ENCODE measurements at regions not wholly inside any gene's neighbourhood (a gene's known extent, or its start where the extent isn't known, plus 50 kb on each side); places are given as distances from the start of the nearest gene placed in this dataset.

GRCh38 chr9:38134611-38135237 lies 65.7 kb upstream of the SHB start:
- Histone ChIP-seq H3K27me3 (ENCODE audit: control insufficient read depth in 2 of 2, insufficient read depth in 1 of 2, low read length in 1 of 2) (peaks cover 0 to 5% of the 10 kb centered on the region in 2 donors), H3K27ac (ENCODE audit: low read depth in 1 of 2, low read length in 1 of 2) (no peak overlapping the region), H3K4me1 (ENCODE audit: control insufficient read depth in 2 of 2, insufficient read depth in 2 of 2, low read length in 2 of 2) (peaks cover 0 to 4% of the 10 kb centered on the region in 2 donors), H3K4me3 (ENCODE audit: low read length in 2 of 2) (no peak overlapping the region), H3K36me3 (ENCODE audit: control insufficient read depth in 2 of 2, insufficient read depth in 2 of 2, low read length in 1 of 2) (no peaks in the 10 kb centered on the region), H3K9me3 (ENCODE audit: control insufficient read depth in 2 of 2, insufficient read depth in 1 of 2, low read length in 1 of 2) (no peaks in the 10 kb centered on the region)
- 97% methylated on average over 6 of the region's 6 CpGs for WGBS
- DNase-seq (ENCODE audit: low read depth in 6 of 9, low spot score in 9 of 9) = no peak

GRCh38 chr9:38133595-38133994 lies 64.6 kb upstream of the SHB start:
- no peaks in the 10 kb centered on the region for H3K36me3 ChIP-seq (ENCODE audit: control insufficient read depth in 2 of 2, insufficient read depth in 2 of 2, low read length in 1 of 2)
- peaks cover 0 to 4% of the 10 kb centered on the region in 2 donors for H3K4me1 ChIP-seq (ENCODE audit: control insufficient read depth in 2 of 2, insufficient read depth in 2 of 2, low read length in 2 of 2)
- peaks cover 0 to 5% of the 10 kb centered on the region in 2 donors for H3K27me3 ChIP-seq (ENCODE audit: control insufficient read depth in 2 of 2, insufficient read depth in 1 of 2, low read length in 1 of 2)
- no peaks in the 10 kb centered on the region for H3K9me3 ChIP-seq (ENCODE audit: control insufficient read depth in 2 of 2, insufficient read depth in 1 of 2, low read length in 1 of 2)
- no peak for DNase-seq (ENCODE audit: low read depth in 6 of 9, low spot score in 9 of 9)
- H3K27ac ChIP-seq (ENCODE audit: low read depth in 1 of 2, low read length in 1 of 2) = no peak overlapping the region
- no peak overlapping the region for H3K4me3 ChIP-seq (ENCODE audit: low read length in 2 of 2)

GRCh38 chr9:38132956-38133355 lies 63.9 kb upstream of the SHB start:
- DNase-seq (ENCODE audit: low read depth in 6 of 9, low spot score in 9 of 9) = no peak
- H3K36me3 ChIP-seq (ENCODE audit: control insufficient read depth in 2 of 2, insufficient read depth in 2 of 2, low read length in 1 of 2) = no peaks in the 10 kb centered on the region
- WGBS = 97% methylated on average over 5 of the region's 5 CpGs
- H3K27me3 ChIP-seq (ENCODE audit: control insufficient read depth in 2 of 2, insufficient read depth in 1 of 2, low read length in 1 of 2) = peaks cover 0 to 3% of the 10 kb centered on the region in 2 donors
- H3K4me3 ChIP-seq (ENCODE audit: low read length in 2 of 2) = no peak overlapping the region
- H3K4me1 ChIP-seq (ENCODE audit: control insufficient read depth in 2 of 2, insufficient read depth in 2 of 2, low read length in 2 of 2) = peaks cover 0 to 4% of the 10 kb centered on the region in 2 donors
- H3K27ac ChIP-seq (ENCODE audit: low read depth in 1 of 2, low read length in 1 of 2) = no peak overlapping the region
- H3K9me3 ChIP-seq (ENCODE audit: control insufficient read depth in 2 of 2, insufficient read depth in 1 of 2, low read length in 1 of 2) = no peaks in the 10 kb centered on the region

GRCh38 chr9:38131729-38132128 lies 62.7 kb upstream of the SHB start:
- H3K4me1 ChIP-seq (ENCODE audit: control insufficient read depth in 2 of 2, insufficient read depth in 2 of 2, low read length in 2 of 2) = peaks cover 0 to 7% of the 10 kb centered on the region in 2 donors
- H3K27ac ChIP-seq (ENCODE audit: low read depth in 1 of 2, low read length in 1 of 2) = no peak overlapping the region
- H3K4me3 ChIP-seq (ENCODE audit: low read length in 2 of 2) = no peak overlapping the region
- H3K9me3 ChIP-seq (ENCODE audit: control insufficient read depth in 2 of 2, insufficient read depth in 1 of 2, low read length in 1 of 2) = no peaks in the 10 kb centered on the region
- no peaks in the 10 kb centered on the region for H3K36me3 ChIP-seq (ENCODE audit: control insufficient read depth in 2 of 2, insufficient read depth in 2 of 2, low read length in 1 of 2)
- DNase-seq (ENCODE audit: low read depth in 6 of 9, low spot score in 9 of 9) = no peak
- H3K27me3 ChIP-seq (ENCODE audit: control insufficient read depth in 2 of 2, insufficient read depth in 1 of 2, low read length in 1 of 2) = peaks cover 0 to 1% of the 10 kb centered on the region in 2 donors
- WGBS = 92% methylated on average over 8 of the region's 8 CpGs

GRCh38 chr9:38130724-38131123 lies 61.7 kb upstream of the SHB start:
- 98% methylated on average over 5 of the region's 5 CpGs for WGBS
- no peak for DNase-seq (ENCODE audit: low read depth in 6 of 9, low spot score in 9 of 9)
- Histone ChIP-seq H3K4me3 (ENCODE audit: low read length in 2 of 2) (no peak overlapping the region), H3K27ac (ENCODE audit: low read depth in 1 of 2, low read length in 1 of 2) (no peak overlapping the region), H3K27me3 (ENCODE audit: control insufficient read depth in 2 of 2, insufficient read depth in 1 of 2, low read length in 1 of 2) (no peaks in the 10 kb centered on the region), H3K9me3 (ENCODE audit: control insufficient read depth in 2 of 2, insufficient read depth in 1 of 2, low read length in 1 of 2) (no peaks in the 10 kb centered on the region), H3K36me3 (ENCODE audit: control insufficient read depth in 2 of 2, insufficient read depth in 2 of 2, low read length in 1 of 2) (no peaks in the 10 kb centered on the region), H3K4me1 (ENCODE audit: control insufficient read depth in 2 of 2, insufficient read depth in 2 of 2, low read length in 2 of 2) (peaks cover 0 to 6% of the 10 kb centered on the region in 2 donors)

GRCh38 chr9:38129366-38129765 lies 60.3 kb upstream of the SHB start:
- Histone ChIP-seq H3K27me3 (ENCODE audit: control insufficient read depth in 2 of 2, insufficient read depth in 1 of 2, low read length in 1 of 2) (no peaks in the 10 kb centered on the region), H3K4me3 (ENCODE audit: low read length in 2 of 2) (no peak overlapping the region), H3K4me1 (ENCODE audit: control insufficient read depth in 2 of 2, insufficient read depth in 2 of 2, low read length in 2 of 2) (peaks cover 0 to 6% of the 10 kb centered on the region in 2 donors), H3K9me3 (ENCODE audit: control insufficient read depth in 2 of 2, insufficient read depth in 1 of 2, low read length in 1 of 2) (no peaks in the 10 kb centered on the region), H3K27ac (ENCODE audit: low read depth in 1 of 2, low read length in 1 of 2) (no peak overlapping the region), H3K36me3 (ENCODE audit: control insufficient read depth in 2 of 2, insufficient read depth in 2 of 2, low read length in 1 of 2) (no peaks in the 10 kb centered on the region)
- whole genome bisulfite sequencing = 93% methylated on average over 6 of the region's 6 CpGs
- no peak for DNase-seq (ENCODE audit: low read depth in 6 of 9, low spot score in 9 of 9)

- WGBS = 95% methylated on average over 5 of the region's 5 CpGs
- no peaks in the 10 kb centered on the region for H3K27me3 ChIP-seq (ENCODE audit: control insufficient read depth in 2 of 2, insufficient read depth in 1 of 2, low read length in 1 of 2)
- H3K4me3 ChIP-seq (ENCODE audit: low read length in 2 of 2) = no peak overlapping the region
- no peak for DNase-seq (ENCODE audit: low read depth in 6 of 9, low spot score in 9 of 9)
- peaks cover 0 to 6% of the 10 kb centered on the region in 2 donors for H3K4me1 ChIP-seq (ENCODE audit: control insufficient read depth in 2 of 2, insufficient read depth in 2 of 2, low read length in 2 of 2)
- no peaks in the 10 kb centered on the region for H3K9me3 ChIP-seq (ENCODE audit: control insufficient read depth in 2 of 2, insufficient read depth in 1 of 2, low read length in 1 of 2)
- H3K36me3 ChIP-seq (ENCODE audit: control insufficient read depth in 2 of 2, insufficient read depth in 2 of 2, low read length in 1 of 2) = no peaks in the 10 kb centered on the region
- no peak overlapping the region for H3K27ac ChIP-seq (ENCODE audit: low read depth in 1 of 2, low read length in 1 of 2)
Observed at GRCh38 chr9:38128752-38129270, 59.8 kb upstream of the SHB start.

- Histone ChIP-seq H3K27ac (ENCODE audit: low read depth in 1 of 2, low read length in 1 of 2) (no peak overlapping the region), H3K4me1 (ENCODE audit: control insufficient read depth in 2 of 2, insufficient read depth in 2 of 2, low read length in 2 of 2) (peaks cover 0 to 6% of the 10 kb centered on the region in 2 donors), H3K4me3 (ENCODE audit: low read length in 2 of 2) (no peak overlapping the region), H3K36me3 (ENCODE audit: control insufficient read depth in 2 of 2, insufficient read depth in 2 of 2, low read length in 1 of 2) (no peaks in the 10 kb centered on the region), H3K9me3 (ENCODE audit: control insufficient read depth in 2 of 2, insufficient read depth in 1 of 2, low read length in 1 of 2) (no peaks in the 10 kb centered on the region), H3K27me3 (ENCODE audit: control insufficient read depth in 2 of 2, insufficient read depth in 1 of 2, low read length in 1 of 2) (no peaks in the 10 kb centered on the region)
- WGBS = 63% methylated on average over 6 of the region's 6 CpGs
- peak in 1 of 9 donors; percentile 15 for DNase-seq (ENCODE audit: low read depth in 6 of 9, low spot score in 9 of 9)
Observed at GRCh38 chr9:38127271-38127839, 58.3 kb upstream of the SHB start.

GRCh38 chr9:38126730-38127129 lies 57.7 kb upstream of the SHB start:
- H3K36me3 ChIP-seq (ENCODE audit: control insufficient read depth in 2 of 2, insufficient read depth in 2 of 2, low read length in 1 of 2) = no peaks in the 10 kb centered on the region
- DNase-seq (ENCODE audit: low read depth in 6 of 9, low spot score in 9 of 9) = no peak
- H3K9me3 ChIP-seq (ENCODE audit: control insufficient read depth in 2 of 2, insufficient read depth in 1 of 2, low read length in 1 of 2) = no peaks in the 10 kb centered on the region
- WGBS = 54% methylated on average over 6 of the region's 6 CpGs
- H3K27ac ChIP-seq (ENCODE audit: low read depth in 1 of 2, low read length in 1 of 2) = no peak overlapping the region
- H3K27me3 ChIP-seq (ENCODE audit: control insufficient read depth in 2 of 2, insufficient read depth in 1 of 2, low read length in 1 of 2) = no peaks in the 10 kb centered on the region
- peaks cover 0 to 6% of the 10 kb centered on the region in 2 donors for H3K4me1 ChIP-seq (ENCODE audit: control insufficient read depth in 2 of 2, insufficient read depth in 2 of 2, low read length in 2 of 2)
- no peak overlapping the region for H3K4me3 ChIP-seq (ENCODE audit: low read length in 2 of 2)
